ENCODE measurements at regions not wholly inside any gene's neighbourhood (a gene's known extent, or its start where the extent isn't known, plus 50 kb on each side); places are given as distances from the start of the nearest gene placed in this dataset.

- Histone ChIP-seq H3K27ac (no peak overlapping the region), H3K9me3 (no peaks in the 10 kb centered on the region), H3K4me1 (no peaks in the 10 kb centered on the region), H3K36me3 (no peaks in the 10 kb centered on the region), H3K4me3 (no peak overlapping the region), H3K27me3 (no peaks in the 10 kb centered on the region)
- peak in 1 of 2 donors; percentile 22 for DNase-seq (ENCODE audit: extremely low spot score in 2 of 2)
- intact Hi-C loops (cut with DNase I) = no loop called here
- TF ChIP-seq POLR2A (IDR thresholded peaks at IDR 0.05) = no peak
- TF ChIP-seq, protein P1, sequence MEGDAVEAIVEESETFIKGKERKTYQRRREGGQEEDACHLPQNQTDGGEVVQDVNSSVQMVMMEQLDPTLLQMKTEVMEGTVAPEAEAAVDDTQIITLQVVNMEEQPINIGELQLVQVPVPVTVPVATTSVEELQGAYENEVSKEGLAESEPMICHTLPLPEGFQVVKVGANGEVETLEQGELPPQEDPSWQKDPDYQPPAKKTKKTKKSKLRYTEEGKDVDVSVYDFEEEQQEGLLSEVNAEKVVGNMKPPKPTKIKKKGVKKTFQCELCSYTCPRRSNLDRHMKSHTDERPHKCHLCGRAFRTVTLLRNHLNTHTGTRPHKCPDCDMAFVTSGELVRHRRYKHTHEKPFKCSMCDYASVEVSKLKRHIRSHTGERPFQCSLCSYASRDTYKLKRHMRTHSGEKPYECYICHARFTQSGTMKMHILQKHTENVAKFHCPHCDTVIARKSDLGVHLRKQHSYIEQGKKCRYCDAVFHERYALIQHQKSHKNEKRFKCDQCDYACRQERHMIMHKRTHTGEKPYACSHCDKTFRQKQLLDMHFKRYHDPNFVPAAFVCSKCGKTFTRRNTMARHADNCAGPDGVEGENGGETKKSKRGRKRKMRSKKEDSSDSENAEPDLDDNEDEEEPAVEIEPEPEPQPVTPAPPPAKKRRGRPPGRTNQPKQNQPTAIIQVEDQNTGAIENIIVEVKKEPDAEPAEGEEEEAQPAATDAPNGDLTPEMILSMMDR (IDR thresholded peaks at IDR 0.05) = no peak
- no peak for TF ChIP-seq POLR2AphosphoS5 (IDR thresholded peaks at IDR 0.05; ENCODE audit: insufficient read depth in 1 of 2, low read depth in 1 of 2)
These were observed 181.6 kb upstream of the KLHL29 start for GRCh38 chr2:23203383-23203782.

DNA sequence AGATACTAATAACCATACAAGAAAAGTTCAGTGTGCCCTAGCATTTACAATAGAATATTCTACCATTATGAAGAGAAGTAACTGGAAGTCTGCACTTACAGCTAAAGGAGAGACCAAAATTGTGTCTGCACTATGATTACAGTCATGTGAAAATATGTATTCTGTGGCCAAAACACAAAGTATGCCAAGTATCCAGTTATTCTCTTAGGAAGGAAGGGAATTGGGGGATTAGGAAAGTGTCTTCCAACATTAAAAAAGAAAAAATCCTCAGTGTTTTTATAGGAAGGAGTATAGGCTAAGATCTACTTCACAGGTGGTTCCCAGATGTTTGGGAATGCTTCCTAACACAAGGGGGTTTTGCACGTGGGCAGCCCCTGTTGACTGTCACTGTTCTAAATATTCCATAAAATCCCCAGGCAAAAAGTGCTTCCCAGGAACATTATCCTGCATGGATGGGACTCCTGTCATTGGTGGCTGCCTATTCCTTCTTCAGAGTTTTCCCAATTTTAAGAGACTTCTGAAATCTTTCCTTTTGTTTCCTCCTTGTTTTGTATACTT is 180.2 kb upstream of the KLHL29 start:
- Histone ChIP-seq H3K9me3 (no peaks in the 10 kb centered on the region), H3K4me1 (no peaks in the 10 kb centered on the region), H3K27me3 (no peaks in the 10 kb centered on the region), H3K27ac (no peak overlapping the region), H3K4me3 (no peak overlapping the region), H3K36me3 (no peaks in the 10 kb centered on the region)
- no peak for DNase-seq (ENCODE audit: extremely low spot score in 2 of 2)
- TF ChIP-seq, protein P1 (IDR thresholded peaks at IDR 0.05) = no peak
- no peak for TF ChIP-seq POLR2A (IDR thresholded peaks at IDR 0.05)
- TF ChIP-seq POLR2AphosphoS5 (IDR thresholded peaks at IDR 0.05; ENCODE audit: insufficient read depth in 1 of 2, low read depth in 1 of 2) = no peak
- intact Hi-C loops (cut with DNase I) = no loop called here

- Histone ChIP-seq H3K36me3 (no peaks in the 10 kb centered on the region), H3K27me3 (no peaks in the 10 kb centered on the region), H3K9me3 (no peaks in the 10 kb centered on the region), H3K4me1 (no peaks in the 10 kb centered on the region), H3K27ac (no peak overlapping the region), H3K4me3 (no peak overlapping the region)
- TF ChIP-seq, protein P1 (IDR thresholded peaks at IDR 0.05) = no peak
- TF ChIP-seq POLR2AphosphoS5 (IDR thresholded peaks at IDR 0.05; ENCODE audit: insufficient read depth in 1 of 2, low read depth in 1 of 2) = no peak
- peak in 1 of 2 donors; percentile 67 for DNase-seq (ENCODE audit: extremely low spot score in 2 of 2)
- intact Hi-C loops (cut with DNase I) = no loop called here
These were observed 178.3 kb upstream of the KLHL29 start for GRCh38 chr2:23206650-23207049.

- no peak for TF ChIP-seq POLR2A (IDR thresholded peaks at IDR 0.05)
- TF ChIP-seq, protein P1 (IDR thresholded peaks at IDR 0.05) = no peak
- no peak for TF ChIP-seq POLR2AphosphoS5 (IDR thresholded peaks at IDR 0.05; ENCODE audit: insufficient read depth in 1 of 2, low read depth in 1 of 2)
- Histone ChIP-seq H3K27ac (no peak overlapping the region), H3K27me3 (no peaks in the 10 kb centered on the region), H3K36me3 (no peaks in the 10 kb centered on the region), H3K4me3 (no peak overlapping the region), H3K4me1 (no peaks in the 10 kb centered on the region), H3K9me3 (no peaks in the 10 kb centered on the region)
- no peak for DNase-seq (ENCODE audit: extremely low spot score in 2 of 2)
- intact Hi-C loops (cut with DNase I) = no loop called here
These were observed 177.1 kb upstream of the KLHL29 start for GRCh38 chr2:23207871-23208270.

- H3K4me1 ChIP-seq = no peaks in the 10 kb centered on the region
- intact Hi-C loops (cut with DNase I) = no loop called here
- H3K27me3 ChIP-seq = no peaks in the 10 kb centered on the region
- H3K4me3 ChIP-seq = no peak overlapping the region
- no peak for DNase-seq (ENCODE audit: extremely low spot score in 2 of 2)
- TF ChIP-seq POLR2AphosphoS5 (IDR thresholded peaks at IDR 0.05; ENCODE audit: insufficient read depth in 1 of 2, low read depth in 1 of 2) (no peak), POLR2A (IDR thresholded peaks at IDR 0.05) (no peak)
- TF ChIP-seq, protein P1 (IDR thresholded peaks at IDR 0.05) = no peak
- no peak overlapping the region for H3K27ac ChIP-seq
- H3K36me3 ChIP-seq = no peaks in the 10 kb centered on the region
- H3K9me3 ChIP-seq = no peaks in the 10 kb centered on the region
These were observed 176.6 kb upstream of the KLHL29 start for GRCh38 chr2:23208339-23208738.

All from vagina (tissue), 2 donors.